ENCODE measurements at regions not wholly inside any gene's neighbourhood (a gene's known extent, or its start where the extent isn't known, plus 50 kb on each side); places are given as distances from the start of the nearest gene placed in this dataset.

GRCh38 chr1:60915441-60915840 is 166.9 kb upstream of the NFIA start:
- no peak for TF ChIP-seq CTCF (IDR thresholded peaks at IDR 0.05)

DNA sequence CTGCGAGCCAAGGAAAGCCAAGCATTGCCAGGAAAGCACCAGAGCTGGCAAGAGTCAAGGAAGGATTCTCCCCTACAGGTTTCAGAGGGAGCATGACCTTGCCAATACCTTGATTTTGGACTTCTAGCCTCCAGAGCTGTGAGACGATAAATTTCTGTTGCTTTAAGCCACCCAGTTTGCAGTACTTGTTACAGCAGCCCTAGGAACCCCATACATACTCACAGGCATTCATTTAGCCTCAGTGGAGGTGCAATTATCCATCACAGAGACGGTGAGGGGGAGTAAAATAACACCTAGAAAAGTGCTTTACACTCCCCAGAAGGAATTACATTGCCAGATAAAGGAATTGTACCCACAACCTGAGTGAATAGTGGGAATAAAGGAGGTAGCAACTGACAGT is 167.4 kb upstream of the NFIA start:
- no peak for TF ChIP-seq CTCF (IDR thresholded peaks at IDR 0.05)

DNA sequence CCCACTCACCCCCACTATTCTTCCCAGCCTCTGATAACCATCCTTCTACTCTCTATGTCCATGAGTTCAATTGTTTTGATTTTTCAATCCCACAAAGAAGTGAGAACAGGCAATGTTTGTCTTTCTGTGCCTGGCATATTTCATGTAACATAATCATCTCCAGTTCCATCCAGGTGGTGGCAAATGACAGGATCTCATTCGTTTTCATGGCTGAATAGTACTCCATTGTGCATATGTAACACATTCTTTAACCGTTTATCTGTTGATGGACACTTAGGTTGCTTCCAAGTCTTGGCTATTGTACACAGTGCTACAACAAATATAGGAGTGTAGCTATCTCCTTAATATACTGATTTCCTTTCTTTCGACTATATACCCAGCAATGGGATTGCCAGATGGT is 169.3 kb upstream of the NFIA start:
- TF ChIP-seq CTCF (IDR thresholded peaks at IDR 0.05): no peak

- no peak for TF ChIP-seq CTCF (IDR thresholded peaks at IDR 0.05)
Measured at GRCh38 chr1:60911966-60912697, 170.2 kb upstream of the NFIA start.

DNA sequence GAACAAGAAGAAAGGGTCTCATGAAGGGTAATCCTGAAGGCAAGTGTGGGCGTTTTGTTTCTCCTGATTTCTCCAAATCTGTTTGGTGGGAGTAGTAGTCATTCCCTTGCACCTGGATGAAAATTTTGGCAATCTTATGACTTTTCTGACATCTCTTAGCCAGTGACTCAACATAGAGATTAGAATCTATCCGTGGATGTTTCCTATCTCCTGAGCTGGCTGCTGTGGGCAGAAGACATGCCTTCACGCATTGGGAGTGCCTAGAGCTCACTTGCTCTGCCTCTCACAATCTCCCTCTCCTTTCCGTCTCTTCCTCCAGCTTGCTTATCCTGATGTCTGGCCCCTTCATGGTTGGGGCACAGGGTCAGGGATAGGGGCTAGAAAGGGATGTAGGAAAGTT is 174.2 kb upstream of the NFIA start:
- TF ChIP-seq CTCF (IDR thresholded peaks at IDR 0.05): no peak

- TF ChIP-seq CTCF (IDR thresholded peaks at IDR 0.05): no peak
Measured at GRCh38 chr1:60906526-60906925, 175.8 kb upstream of the NFIA start.

DNA sequence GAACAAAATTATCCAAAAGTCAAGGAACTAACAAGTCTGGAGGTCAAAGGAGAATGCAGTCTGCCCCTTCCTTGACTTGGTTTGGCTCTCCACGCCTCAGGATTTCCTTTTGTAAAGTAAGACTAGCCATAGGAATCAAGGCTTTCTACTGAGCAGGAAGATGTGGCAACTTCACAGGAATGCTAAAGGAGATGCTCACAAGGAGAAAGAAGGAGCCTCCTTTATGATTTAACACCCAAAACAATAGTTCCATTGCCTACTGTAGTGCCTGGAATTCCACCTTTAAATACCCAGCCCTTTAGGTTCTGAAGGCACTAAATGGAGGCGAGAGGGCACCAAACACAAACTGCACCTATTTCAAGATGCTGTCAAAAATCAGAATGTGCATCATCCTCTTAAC is 176.3 kb upstream of the NFIA start:
- TF ChIP-seq CTCF (IDR thresholded peaks at IDR 0.05): no peak
